ENCODE measurements at regions not wholly inside any gene's neighbourhood (a gene's known extent, or its start where the extent isn't known, plus 50 kb on each side); places are given as distances from the start of the nearest gene placed in this dataset.

DNA sequence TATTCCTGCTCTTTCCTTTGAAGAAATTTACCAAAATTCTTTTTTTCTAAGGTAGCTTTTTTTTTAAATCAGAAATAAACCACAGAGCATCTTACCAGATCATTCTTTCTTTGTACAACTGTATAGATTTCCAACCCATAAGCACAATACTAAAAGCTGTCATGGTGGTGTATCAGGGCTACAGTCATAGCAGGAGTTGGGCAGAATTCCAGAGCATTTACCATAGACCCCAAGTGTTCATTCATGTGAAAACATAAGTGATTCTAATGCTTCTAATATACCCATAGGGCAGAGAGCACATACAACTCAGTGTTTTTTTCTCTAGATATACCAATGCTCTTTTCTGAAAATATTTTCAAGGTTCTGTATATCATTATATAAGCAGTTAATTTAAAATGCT, 392.5 kb downstream of the FRK start:
- Histone ChIP-seq H3K36me3 (replicated peaks; ENCODE audit: control insufficient read depth, insufficient read depth, low read length) (no peaks in the 10 kb centered on the region), H3K4me3 (ENCODE audit: insufficient read depth, low read depth, low read length) (no peak overlapping the region), H3K27me3 (ENCODE audit: control insufficient read depth, insufficient read depth, low read length) (no peaks in the 10 kb centered on the region)
- DNase-seq, result no peak

DNA sequence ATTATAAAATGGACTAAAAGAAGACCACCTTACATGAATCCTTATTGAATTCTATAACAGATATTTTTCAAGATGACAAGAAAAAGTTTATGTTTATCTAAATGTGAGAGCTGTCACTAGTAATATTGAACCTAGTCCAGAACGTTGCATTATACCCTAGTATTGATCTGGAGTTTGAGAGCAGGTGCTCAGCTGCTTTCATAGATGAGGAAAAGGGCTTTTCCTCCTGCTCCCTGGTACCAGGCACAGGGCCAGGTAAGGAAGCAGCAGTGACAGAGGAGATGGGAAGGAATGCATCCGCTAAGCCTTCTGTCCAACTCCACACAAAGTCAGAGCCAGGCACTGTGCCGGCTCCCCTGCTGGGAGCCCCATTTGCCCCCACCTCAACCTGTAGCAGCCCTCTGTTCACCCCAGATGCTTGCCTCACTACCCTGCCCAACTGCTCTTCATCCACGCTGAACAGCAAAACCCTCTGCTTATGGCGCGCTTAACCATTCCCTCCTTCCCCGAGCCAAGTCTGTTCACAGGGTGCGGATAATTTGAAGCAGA, 393.1 kb downstream of the FRK start:
- no peak for DNase-seq
- H3K36me3 ChIP-seq (replicated peaks; ENCODE audit: control insufficient read depth, insufficient read depth, low read length), result no peaks in the 10 kb centered on the region

GRCh38 chr6:115666997-115667396, 393.7 kb downstream of the FRK start:
- no peak for DNase-seq
- Histone ChIP-seq H3K36me3 (replicated peaks; ENCODE audit: control insufficient read depth, insufficient read depth, low read length) (no peaks in the 10 kb centered on the region), H3K4me3 (ENCODE audit: insufficient read depth, low read depth, low read length) (no peak overlapping the region), H3K27me3 (ENCODE audit: control insufficient read depth, insufficient read depth, low read length) (no peaks in the 10 kb centered on the region)

More for the DNA sequence above, 393.1 kb downstream of the FRK start:
- Histone ChIP-seq H3K27me3 (ENCODE audit: control insufficient read depth, insufficient read depth, low read length) (no peaks in the 10 kb centered on the region), H3K4me3 (ENCODE audit: insufficient read depth, low read depth, low read length) (no peak overlapping the region)

DNA sequence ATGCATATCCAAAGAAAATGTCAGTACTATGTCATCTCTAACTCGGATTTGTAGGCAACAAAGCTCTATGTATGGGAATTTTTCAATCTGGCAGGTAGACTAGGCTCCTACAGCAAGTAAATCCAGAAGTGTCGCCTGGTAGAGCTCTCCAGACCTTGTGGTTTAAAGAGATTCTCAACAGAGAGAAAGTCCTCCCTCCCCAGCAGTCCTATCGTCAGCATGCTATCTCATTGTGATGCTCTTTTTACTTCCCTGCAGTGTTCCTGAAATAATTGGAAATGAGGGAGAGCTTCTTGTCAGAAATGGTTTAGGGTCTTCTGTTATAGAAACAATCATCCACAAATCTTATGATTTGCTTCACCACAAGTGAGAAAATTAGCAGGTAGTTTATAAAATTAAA, 395.4 kb downstream of the FRK start:
- Histone ChIP-seq H3K27me3 (ENCODE audit: control insufficient read depth, insufficient read depth, low read length) (no peaks in the 10 kb centered on the region), H3K36me3 (replicated peaks; ENCODE audit: control insufficient read depth, insufficient read depth, low read length) (no peaks in the 10 kb centered on the region), H3K4me3 (ENCODE audit: insufficient read depth, low read depth, low read length) (no peak overlapping the region)
- peak; percentile 5 for DNase-seq

DNA sequence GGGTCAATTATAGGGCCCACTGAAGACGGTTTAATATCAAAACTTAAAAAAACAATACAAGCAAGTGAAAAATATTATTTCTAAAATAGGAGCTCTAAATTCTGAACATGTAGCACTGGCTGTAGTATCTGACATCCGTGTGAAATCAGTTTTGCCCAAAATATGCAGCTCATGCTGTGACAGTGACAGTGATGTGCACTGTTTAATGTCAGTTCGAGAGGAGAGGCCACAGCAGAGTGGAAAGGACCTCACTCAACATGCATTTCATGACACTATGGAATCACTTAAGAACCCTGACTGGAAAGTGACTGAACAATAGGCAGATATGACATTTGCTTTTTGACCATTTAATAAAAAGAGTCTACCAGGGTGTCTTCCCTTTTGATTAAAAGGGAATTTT, 397.0 kb downstream of the FRK start:
- no peaks in the 10 kb centered on the region for H3K27me3 ChIP-seq (ENCODE audit: control insufficient read depth, insufficient read depth, low read length)
- H3K36me3 ChIP-seq (replicated peaks; ENCODE audit: control insufficient read depth, insufficient read depth, low read length), result no peaks in the 10 kb centered on the region
- no peak for DNase-seq
- no peak overlapping the region for H3K4me3 ChIP-seq (ENCODE audit: insufficient read depth, low read depth, low read length)

GRCh38 chr6:115643762-115644161, 416.9 kb downstream of the FRK start:
- DNase-seq, result no peak
- no peaks in the 10 kb centered on the region for H3K27me3 ChIP-seq (ENCODE audit: control insufficient read depth, insufficient read depth, low read length)
- H3K4me3 ChIP-seq (ENCODE audit: insufficient read depth, low read depth, low read length), result no peak overlapping the region
- H3K36me3 ChIP-seq (replicated peaks; ENCODE audit: control insufficient read depth, insufficient read depth, low read length), result no peaks in the 10 kb centered on the region

- Histone ChIP-seq H3K4me3 (ENCODE audit: insufficient read depth, low read depth, low read length) (no peak overlapping the region), H3K27me3 (ENCODE audit: control insufficient read depth, insufficient read depth, low read length) (no peaks in the 10 kb centered on the region), H3K36me3 (replicated peaks; ENCODE audit: control insufficient read depth, insufficient read depth, low read length) (no peaks in the 10 kb centered on the region)
- DNase-seq, result no peak
These were observed 425.8 kb downstream of the FRK start for GRCh38 chr6:115634887-115635286.

DNA sequence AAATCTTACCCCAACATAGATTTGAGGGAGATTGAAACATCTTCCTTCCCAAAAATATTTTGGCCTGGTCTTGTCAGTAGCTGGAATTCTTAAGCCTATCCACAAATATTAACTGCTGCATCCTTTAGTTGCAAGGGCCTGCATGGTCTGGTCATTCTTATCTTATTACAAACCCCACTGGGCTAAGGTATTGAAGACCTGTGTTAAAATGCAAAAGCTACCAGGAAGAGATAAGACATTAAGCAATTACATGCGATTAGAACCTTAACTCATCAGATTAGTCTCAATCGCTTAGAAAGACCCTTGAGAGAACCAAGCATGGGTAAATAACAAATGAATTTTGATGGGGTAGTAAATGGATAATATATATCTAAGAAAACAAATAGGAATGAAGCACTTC, 426.6 kb downstream of the FRK start:
- DNase-seq, result no peak
- Histone ChIP-seq H3K27me3 (ENCODE audit: control insufficient read depth, insufficient read depth, low read length) (no peaks in the 10 kb centered on the region), H3K36me3 (replicated peaks; ENCODE audit: control insufficient read depth, insufficient read depth, low read length) (no peaks in the 10 kb centered on the region), H3K4me3 (ENCODE audit: insufficient read depth, low read depth, low read length) (no peak overlapping the region)

- DNase-seq, result no peak
- Histone ChIP-seq H3K36me3 (replicated peaks; ENCODE audit: control insufficient read depth, insufficient read depth, low read length) (no peaks in the 10 kb centered on the region), H3K27me3 (ENCODE audit: control insufficient read depth, insufficient read depth, low read length) (no peaks in the 10 kb centered on the region), H3K4me3 (ENCODE audit: insufficient read depth, low read depth, low read length) (no peak overlapping the region)
These were observed 429.7 kb downstream of the FRK start for GRCh38 chr6:115631028-115631427.

GRCh38 chr6:115630424-115631024, 430.2 kb downstream of the FRK start:
- H3K36me3 ChIP-seq (replicated peaks; ENCODE audit: control insufficient read depth, insufficient read depth, low read length), result no peaks in the 10 kb centered on the region
- H3K27me3 ChIP-seq (ENCODE audit: control insufficient read depth, insufficient read depth, low read length), result no peaks in the 10 kb centered on the region
- no peak for DNase-seq
- no peak overlapping the region for H3K4me3 ChIP-seq (ENCODE audit: insufficient read depth, low read depth, low read length)

DNA sequence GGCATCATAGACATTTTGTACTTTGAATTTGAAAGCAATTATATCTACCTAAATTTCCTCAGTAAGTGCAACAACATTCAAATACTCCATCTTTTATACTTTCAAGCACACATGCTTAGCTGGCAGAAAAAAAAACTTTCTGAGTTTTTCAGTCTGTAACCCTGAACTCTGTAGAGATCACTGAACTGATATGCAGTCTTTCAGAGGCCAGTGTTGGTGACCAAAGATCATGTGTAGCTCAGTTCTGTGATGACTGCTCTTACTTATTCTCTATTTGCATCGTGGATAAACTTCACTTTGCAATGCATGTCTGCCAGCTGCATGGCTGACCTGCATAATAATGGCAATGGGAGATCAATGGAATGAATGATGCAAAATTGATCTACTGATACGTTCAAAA, 431.3 kb downstream of the FRK start:
- no peaks in the 10 kb centered on the region for H3K36me3 ChIP-seq (replicated peaks; ENCODE audit: control insufficient read depth, insufficient read depth, low read length)
- no peaks in the 10 kb centered on the region for H3K27me3 ChIP-seq (ENCODE audit: control insufficient read depth, insufficient read depth, low read length)
- no peak overlapping the region for H3K4me3 ChIP-seq (ENCODE audit: insufficient read depth, low read depth, low read length)

GRCh38 chr6:115618256-115618655, 442.4 kb downstream of the FRK start:
- no peak for DNase-seq
- H3K27me3 ChIP-seq (ENCODE audit: control insufficient read depth, insufficient read depth, low read length), result no peaks in the 10 kb centered on the region
- no peaks in the 10 kb centered on the region for H3K36me3 ChIP-seq (replicated peaks; ENCODE audit: control insufficient read depth, insufficient read depth, low read length)
- no peak overlapping the region for H3K4me3 ChIP-seq (ENCODE audit: insufficient read depth, low read depth, low read length)

More for the DNA sequence above, 431.3 kb downstream of the FRK start:
- no peak for DNase-seq

GRCh38 chr6:115617031-115617430, 443.7 kb downstream of the FRK start:
- no peak for DNase-seq

DNA sequence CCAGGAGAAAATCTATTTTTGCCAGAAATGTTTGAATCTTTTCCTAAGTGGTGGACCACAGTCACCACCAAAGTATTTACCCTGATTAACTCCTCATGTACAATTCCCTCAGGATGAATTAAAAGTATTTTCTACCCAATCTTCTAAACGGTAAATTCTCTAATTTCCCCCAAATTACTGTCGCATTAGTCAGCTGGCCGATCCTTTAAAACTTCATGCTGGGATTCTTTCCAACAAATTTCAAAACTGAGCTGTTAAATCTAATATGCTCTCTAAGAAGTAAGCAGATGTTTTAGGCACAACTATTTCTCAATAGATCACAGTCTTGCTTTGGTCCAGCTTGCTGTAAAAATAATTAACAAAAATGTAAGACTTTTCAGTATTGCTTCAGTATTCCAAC, 447.2 kb downstream of the FRK start:
- no peak for DNase-seq
- Histone ChIP-seq H3K36me3 (replicated peaks; ENCODE audit: control insufficient read depth, insufficient read depth, low read length) (no peaks in the 10 kb centered on the region), H3K4me3 (ENCODE audit: insufficient read depth, low read depth, low read length) (no peak overlapping the region), H3K27me3 (ENCODE audit: control insufficient read depth, insufficient read depth, low read length) (no peaks in the 10 kb centered on the region)

More at GRCh38 chr6:115617031-115617430, 443.7 kb downstream of the FRK start:
- Histone ChIP-seq H3K4me3 (ENCODE audit: insufficient read depth, low read depth, low read length) (no peak overlapping the region), H3K36me3 (replicated peaks; ENCODE audit: control insufficient read depth, insufficient read depth, low read length) (no peaks in the 10 kb centered on the region), H3K27me3 (ENCODE audit: control insufficient read depth, insufficient read depth, low read length) (no peaks in the 10 kb centered on the region)

DNA sequence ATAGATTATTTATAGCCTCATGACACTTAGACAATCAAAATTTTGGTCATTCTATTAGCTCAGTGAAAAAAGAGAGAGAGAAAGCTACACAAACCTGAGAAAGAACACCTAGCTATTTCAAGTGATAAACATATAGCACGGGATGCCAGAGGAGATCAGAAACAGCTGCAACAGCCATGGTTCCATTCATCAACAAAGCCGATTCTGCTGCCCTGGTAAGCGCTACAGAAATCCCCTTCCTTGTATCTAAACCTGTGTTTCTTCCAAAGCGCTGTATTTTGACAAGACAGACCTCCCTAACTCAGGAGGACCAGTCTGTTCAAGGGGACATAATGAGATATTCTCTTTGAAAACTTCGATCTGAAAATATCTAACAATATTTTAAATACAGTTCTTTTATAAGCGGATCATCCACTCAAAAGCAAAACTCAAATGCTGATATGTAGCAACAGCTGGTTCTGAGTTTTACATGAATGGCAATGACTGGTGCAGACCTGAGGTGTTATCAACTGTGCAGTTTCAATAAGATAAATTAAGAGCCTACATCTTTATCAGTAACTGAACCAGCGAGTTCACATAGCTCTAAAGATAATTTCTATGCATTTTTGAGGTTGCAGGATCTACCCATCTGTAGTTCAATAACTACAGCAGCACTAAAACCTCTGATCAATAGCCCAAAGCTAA, 447.8 kb downstream of the FRK start:
- no peak for DNase-seq
- Histone ChIP-seq H3K36me3 (replicated peaks; ENCODE audit: control insufficient read depth, insufficient read depth, low read length) (no peaks in the 10 kb centered on the region), H3K27me3 (ENCODE audit: control insufficient read depth, insufficient read depth, low read length) (no peaks in the 10 kb centered on the region), H3K4me3 (ENCODE audit: insufficient read depth, low read depth, low read length) (no peak overlapping the region)
